SK-N-SH treated with all-trans-retinoic acid at 6 μM for 48 hours (cell line): ENCODE measurements at regions not wholly inside any gene's neighbourhood (a gene's known extent, or its start where the extent isn't known, plus 50 kb on each side); places are given as distances from the start of the nearest gene placed in this dataset.

Experiments used
- CSDC2 ChIP-seq: fragments of 250-450 bp; sonication (Bioruptor Pico); IDR thresholded peaks from 2 replicates; pipeline ENCODE4 v1.5.0; 2020; ENCODE audit warnings: mild to moderate bottlenecking, moderate library complexity
- OSR1 ChIP-seq: fragments of 250-450 bp; sonication (Bioruptor Pico); IDR thresholded peaks from 2 replicates; pipeline ENCODE4 v1.8.0; 2022; ENCODE audit warnings: moderate library complexity, mild to moderate bottlenecking, inconsistent platforms
- TOX ChIP-seq: fragments of 250-450 bp; sonication (Bioruptor Pico); IDR thresholded peaks from 2 replicates; pipeline ENCODE4 v1.8.0; 2021; ENCODE audit warnings: mild to moderate bottlenecking, moderate library complexity, borderline replicate concordance
- ZFP30 ChIP-seq: fragments of 450-650 bp; formaldehyde crosslinking; IDR thresholded peaks from 2 replicates; pipeline ENCODE4 v1.5.0; 2022; ENCODE audit warnings: mild to moderate bottlenecking, moderate library complexity
- TF ChIP-seq, protein P1 (sequence below): fragments of 250-450 bp; sonication (Bioruptor Pico); IDR thresholded peaks from 2 replicates; pipeline ENCODE4 v1.5.0; 2020; ENCODE audit warnings: mild to moderate bottlenecking, moderate library complexity

DNA sequence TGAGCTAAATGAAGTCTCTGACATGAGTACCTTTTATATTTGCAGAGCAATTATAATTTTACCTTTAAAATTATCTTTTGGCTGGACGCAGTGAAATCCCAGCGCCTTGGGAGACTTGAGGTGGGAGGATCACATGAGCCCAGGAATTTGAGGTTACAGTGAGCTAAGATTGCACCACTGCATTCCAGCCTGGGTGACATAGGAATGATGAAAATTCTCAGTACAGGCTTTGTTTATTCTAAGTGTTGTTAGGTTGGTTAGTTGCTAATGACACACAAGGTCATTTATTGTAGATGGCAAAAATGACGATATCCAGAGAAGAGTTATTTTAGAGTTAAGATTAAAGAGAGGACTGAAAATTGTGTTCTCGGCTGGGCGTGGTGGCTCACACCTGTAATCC is 87.6 kb downstream of the XRCC2 start:
- TF ChIP-seq CSDC2 (CRISPR knock-in tag) (no peak), ZFP30 (CRISPR knock-in tag) (no peak), TOX (no peak), OSR1 (CRISPR knock-in tag) (no peak)
- TF ChIP-seq, protein P1, sequence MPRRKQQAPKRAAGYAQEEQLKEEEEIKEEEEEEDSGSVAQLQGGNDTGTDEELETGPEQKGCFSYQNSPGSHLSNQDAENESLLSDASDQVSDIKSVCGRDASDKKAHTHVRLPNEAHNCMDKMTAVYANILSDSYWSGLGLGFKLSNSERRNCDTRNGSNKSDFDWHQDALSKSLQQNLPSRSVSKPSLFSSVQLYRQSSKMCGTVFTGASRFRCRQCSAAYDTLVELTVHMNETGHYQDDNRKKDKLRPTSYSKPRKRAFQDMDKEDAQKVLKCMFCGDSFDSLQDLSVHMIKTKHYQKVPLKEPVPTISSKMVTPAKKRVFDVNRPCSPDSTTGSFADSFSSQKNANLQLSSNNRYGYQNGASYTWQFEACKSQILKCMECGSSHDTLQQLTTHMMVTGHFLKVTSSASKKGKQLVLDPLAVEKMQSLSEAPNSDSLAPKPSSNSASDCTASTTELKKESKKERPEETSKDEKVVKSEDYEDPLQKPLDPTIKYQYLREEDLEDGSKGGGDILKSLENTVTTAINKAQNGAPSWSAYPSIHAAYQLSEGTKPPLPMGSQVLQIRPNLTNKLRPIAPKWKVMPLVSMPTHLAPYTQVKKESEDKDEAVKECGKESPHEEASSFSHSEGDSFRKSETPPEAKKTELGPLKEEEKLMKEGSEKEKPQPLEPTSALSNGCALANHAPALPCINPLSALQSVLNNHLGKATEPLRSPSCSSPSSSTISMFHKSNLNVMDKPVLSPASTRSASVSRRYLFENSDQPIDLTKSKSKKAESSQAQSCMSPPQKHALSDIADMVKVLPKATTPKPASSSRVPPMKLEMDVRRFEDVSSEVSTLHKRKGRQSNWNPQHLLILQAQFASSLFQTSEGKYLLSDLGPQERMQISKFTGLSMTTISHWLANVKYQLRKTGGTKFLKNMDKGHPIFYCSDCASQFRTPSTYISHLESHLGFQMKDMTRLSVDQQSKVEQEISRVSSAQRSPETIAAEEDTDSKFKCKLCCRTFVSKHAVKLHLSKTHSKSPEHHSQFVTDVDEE (CRISPR knock-in tag), result no peak
